H1 (cell line): ENCODE measurements at regions not wholly inside any gene's neighbourhood (a gene's known extent, or its start where the extent isn't known, plus 50 kb on each side); places are given as distances from the start of the nearest gene placed in this dataset.

Experiments
- CEBPB ChIP-seq: IDR thresholded peaks from 2 replicates; pipeline ENCODE4 v1.6.1; 2012; ENCODE audit warnings: low read depth, low read length
- CHD1 ChIP-seq: IDR thresholded peaks from 2 replicates; pipeline ENCODE4 v1.6.1; 2012; ENCODE audit warnings: low read depth, low read length, improper control_type of control experiment
- KDM5A ChIP-seq: fragments of 200-600 bp; IDR thresholded peaks from 2 replicates; pipeline ENCODE4 v1.7.1; 2012; ENCODE audit warnings: mild to moderate bottlenecking, low read length, inconsistent platforms, mixed read lengths
- NRF1 ChIP-seq: IDR thresholded peaks from 2 replicates; pipeline ENCODE4 v1.6.1; 2011; ENCODE audit warnings: mild to moderate bottlenecking, low read depth, low read length, improper control_type of control experiment
- POLR2A ChIP-seq, 2 experiments: IDR thresholded peaks; 1 replicate in 1 of 2; 2 replicates in 1 of 2; pipeline ENCODE4 v1.6.1; 2011; ENCODE audit warnings: low read depth in 2 of 2, low read length in 2 of 2, mild to moderate bottlenecking in 2 of 2; ENCODE audit errors: control extremely low read depth in 1 of 2
- POU5F1 ChIP-seq: IDR thresholded peaks from 2 replicates; pipeline ENCODE4 v1.6.1; 2011; ENCODE audit warnings: low read depth, mild to moderate bottlenecking, low read length, moderate library complexity
- RNF2 ChIP-seq: fragments of 200-900, 300-1000 bp; sonication (generic); IDR thresholded peaks from 2 replicates; pipeline ENCODE4 v1.7.1; 2016; ENCODE audit warnings: borderline replicate concordance, low read depth, mild to moderate bottlenecking, antibody characterized with exemption, low read length; ENCODE audit not compliant: poor library complexity, severe bottlenecking; ENCODE audit errors: missing control alignments
- SRF ChIP-seq: IDR thresholded peaks from 2 replicates; pipeline ENCODE4 v1.6.1; 2011; ENCODE audit warnings: mild to moderate bottlenecking, low read depth, low read length, moderate library complexity
- TF ChIP-seq, protein P1 (sequence below): fragments of 300-600 bp; sonication (generic); IDR thresholded peaks from 2 replicates; pipeline ENCODE4 v1.7.1; 2012; ENCODE audit warnings: low read length, moderate library complexity, mild to moderate bottlenecking, inconsistent platforms; ENCODE audit not compliant: insufficient replicate concordance

DNA sequence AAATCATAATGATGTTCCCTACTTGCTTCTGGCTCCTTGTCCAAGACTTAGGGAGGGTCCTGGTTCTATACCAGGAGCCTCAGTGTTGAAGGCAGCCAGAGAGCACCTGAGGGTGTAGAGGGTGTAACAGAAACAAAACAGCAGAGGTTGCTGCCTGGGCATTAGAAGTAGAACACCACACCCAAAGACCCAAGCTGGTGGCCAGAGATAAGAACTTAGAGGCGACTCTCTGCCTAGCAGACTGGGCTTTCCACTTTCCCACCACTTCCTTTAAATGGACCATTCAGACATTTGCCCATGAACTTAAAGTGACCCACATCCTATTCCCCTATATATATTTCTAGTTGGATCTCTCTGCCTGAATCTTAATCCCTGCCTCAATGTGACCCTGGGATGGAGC lies 189.8 kb downstream of the KLF13 start (continued):
- TF ChIP-seq, protein P1, sequence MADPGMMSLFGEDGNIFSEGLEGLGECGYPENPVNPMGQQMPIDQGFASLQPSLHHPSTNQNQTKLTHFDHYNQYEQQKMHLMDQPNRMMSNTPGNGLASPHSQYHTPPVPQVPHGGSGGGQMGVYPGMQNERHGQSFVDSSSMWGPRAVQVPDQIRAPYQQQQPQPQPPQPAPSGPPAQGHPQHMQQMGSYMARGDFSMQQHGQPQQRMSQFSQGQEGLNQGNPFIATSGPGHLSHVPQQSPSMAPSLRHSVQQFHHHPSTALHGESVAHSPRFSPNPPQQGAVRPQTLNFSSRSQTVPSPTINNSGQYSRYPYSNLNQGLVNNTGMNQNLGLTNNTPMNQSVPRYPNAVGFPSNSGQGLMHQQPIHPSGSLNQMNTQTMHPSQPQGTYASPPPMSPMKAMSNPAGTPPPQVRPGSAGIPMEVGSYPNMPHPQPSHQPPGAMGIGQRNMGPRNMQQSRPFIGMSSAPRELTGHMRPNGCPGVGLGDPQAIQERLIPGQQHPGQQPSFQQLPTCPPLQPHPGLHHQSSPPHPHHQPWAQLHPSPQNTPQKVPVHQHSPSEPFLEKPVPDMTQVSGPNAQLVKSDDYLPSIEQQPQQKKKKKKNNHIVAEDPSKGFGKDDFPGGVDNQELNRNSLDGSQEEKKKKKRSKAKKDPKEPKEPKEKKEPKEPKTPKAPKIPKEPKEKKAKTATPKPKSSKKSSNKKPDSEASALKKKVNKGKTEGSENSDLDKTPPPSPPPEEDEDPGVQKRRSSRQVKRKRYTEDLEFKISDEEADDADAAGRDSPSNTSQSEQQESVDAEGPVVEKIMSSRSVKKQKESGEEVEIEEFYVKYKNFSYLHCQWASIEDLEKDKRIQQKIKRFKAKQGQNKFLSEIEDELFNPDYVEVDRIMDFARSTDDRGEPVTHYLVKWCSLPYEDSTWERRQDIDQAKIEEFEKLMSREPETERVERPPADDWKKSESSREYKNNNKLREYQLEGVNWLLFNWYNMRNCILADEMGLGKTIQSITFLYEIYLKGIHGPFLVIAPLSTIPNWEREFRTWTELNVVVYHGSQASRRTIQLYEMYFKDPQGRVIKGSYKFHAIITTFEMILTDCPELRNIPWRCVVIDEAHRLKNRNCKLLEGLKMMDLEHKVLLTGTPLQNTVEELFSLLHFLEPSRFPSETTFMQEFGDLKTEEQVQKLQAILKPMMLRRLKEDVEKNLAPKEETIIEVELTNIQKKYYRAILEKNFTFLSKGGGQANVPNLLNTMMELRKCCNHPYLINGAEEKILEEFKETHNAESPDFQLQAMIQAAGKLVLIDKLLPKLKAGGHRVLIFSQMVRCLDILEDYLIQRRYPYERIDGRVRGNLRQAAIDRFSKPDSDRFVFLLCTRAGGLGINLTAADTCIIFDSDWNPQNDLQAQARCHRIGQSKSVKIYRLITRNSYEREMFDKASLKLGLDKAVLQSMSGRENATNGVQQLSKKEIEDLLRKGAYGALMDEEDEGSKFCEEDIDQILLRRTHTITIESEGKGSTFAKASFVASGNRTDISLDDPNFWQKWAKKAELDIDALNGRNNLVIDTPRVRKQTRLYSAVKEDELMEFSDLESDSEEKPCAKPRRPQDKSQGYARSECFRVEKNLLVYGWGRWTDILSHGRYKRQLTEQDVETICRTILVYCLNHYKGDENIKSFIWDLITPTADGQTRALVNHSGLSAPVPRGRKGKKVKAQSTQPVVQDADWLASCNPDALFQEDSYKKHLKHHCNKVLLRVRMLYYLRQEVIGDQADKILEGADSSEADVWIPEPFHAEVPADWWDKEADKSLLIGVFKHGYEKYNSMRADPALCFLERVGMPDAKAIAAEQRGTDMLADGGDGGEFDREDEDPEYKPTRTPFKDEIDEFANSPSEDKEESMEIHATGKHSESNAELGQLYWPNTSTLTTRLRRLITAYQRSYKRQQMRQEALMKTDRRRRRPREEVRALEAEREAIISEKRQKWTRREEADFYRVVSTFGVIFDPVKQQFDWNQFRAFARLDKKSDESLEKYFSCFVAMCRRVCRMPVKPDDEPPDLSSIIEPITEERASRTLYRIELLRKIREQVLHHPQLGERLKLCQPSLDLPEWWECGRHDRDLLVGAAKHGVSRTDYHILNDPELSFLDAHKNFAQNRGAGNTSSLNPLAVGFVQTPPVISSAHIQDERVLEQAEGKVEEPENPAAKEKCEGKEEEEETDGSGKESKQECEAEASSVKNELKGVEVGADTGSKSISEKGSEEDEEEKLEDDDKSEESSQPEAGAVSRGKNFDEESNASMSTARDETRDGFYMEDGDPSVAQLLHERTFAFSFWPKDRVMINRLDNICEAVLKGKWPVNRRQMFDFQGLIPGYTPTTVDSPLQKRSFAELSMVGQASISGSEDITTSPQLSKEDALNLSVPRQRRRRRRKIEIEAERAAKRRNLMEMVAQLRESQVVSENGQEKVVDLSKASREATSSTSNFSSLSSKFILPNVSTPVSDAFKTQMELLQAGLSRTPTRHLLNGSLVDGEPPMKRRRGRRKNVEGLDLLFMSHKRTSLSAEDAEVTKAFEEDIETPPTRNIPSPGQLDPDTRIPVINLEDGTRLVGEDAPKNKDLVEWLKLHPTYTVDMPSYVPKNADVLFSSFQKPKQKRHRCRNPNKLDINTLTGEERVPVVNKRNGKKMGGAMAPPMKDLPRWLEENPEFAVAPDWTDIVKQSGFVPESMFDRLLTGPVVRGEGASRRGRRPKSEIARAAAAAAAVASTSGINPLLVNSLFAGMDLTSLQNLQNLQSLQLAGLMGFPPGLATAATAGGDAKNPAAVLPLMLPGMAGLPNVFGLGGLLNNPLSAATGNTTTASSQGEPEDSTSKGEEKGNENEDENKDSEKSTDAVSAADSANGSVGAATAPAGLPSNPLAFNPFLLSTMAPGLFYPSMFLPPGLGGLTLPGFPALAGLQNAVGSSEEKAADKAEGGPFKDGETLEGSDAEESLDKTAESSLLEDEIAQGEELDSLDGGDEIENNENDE, result no peak
- no peak for TF ChIP-seq CHD1
- TF ChIP-seq SRF, result no peak
- TF ChIP-seq CEBPB, result no peak
- TF ChIP-seq NRF1, result no peak
- TF ChIP-seq KDM5A, result no peak
- TF ChIP-seq POU5F1, result no peak
- no peak for TF ChIP-seq RNF2
- TF ChIP-seq POLR2A (IDR thresholded peaks at IDR 0.05; ENCODE audit: control extremely low read depth in 1 of 2, low read depth in 2 of 2, low read length in 2 of 2), result no peak
- TF ChIP-seq, all 59 proteins: peak for 0
